Stomach (tissue), 4 donors: ENCODE measurements at regions not wholly inside any gene's neighbourhood (a gene's known extent, or its start where the extent isn't known, plus 50 kb on each side); places are given as distances from the start of the nearest gene placed in this dataset.

Source experiments
- CTCF ChIP-seq, 7 experiments: fragments of 450-650 bp in 4 of 7; fragments of 200-600 bp in 3 of 7; sonication (generic) in 3 of 7; IDR thresholded peaks; one replicate each; pipeline ENCODE4 v1.5.1; 2016 to 2019; ENCODE audit warnings: antibody characterized with exemption in 7 of 7, control low read depth in 2 of 7, mild to moderate bottlenecking in 1 of 7
- EP300 ChIP-seq: sonication (generic); formaldehyde crosslinking; IDR thresholded peaks from one replicate; pipeline ENCODE4 v1.6.1; 2017; ENCODE audit warnings: antibody characterized with exemption
- POLR2A ChIP-seq, 4 donors: fragments of 450-650 bp; IDR thresholded peaks; one replicate each; pipeline ENCODE4 v1.6.1; 2016; ENCODE audit warnings: antibody characterized with exemption in 4 of 4, control low read depth in 2 of 4, mild to moderate bottlenecking in 1 of 4, moderate library complexity in 1 of 4
- POLR2AphosphoS5 ChIP-seq, 3 donors: sonication (generic); formaldehyde crosslinking; IDR thresholded peaks; one replicate each; pipeline ENCODE4 v1.6.1; 2016; ENCODE audit warnings: antibody characterized with exemption in 3 of 3

GRCh38 chr5:165201771-165202518, 1696.5 kb downstream of the MAT2B start:
- TF ChIP-seq CTCF (IDR thresholded peaks at IDR 0.05) = no peak
- TF ChIP-seq POLR2A (IDR thresholded peaks at IDR 0.05) = no peak
- TF ChIP-seq POLR2AphosphoS5 (IDR thresholded peaks at IDR 0.05) = no peak
- TF ChIP-seq EP300 = no peak
